ENCODE measurements at regions not wholly inside any gene's neighbourhood (a gene's known extent, or its start where the extent isn't known, plus 50 kb on each side); places are given as distances from the start of the nearest gene placed in this dataset.

DNA sequence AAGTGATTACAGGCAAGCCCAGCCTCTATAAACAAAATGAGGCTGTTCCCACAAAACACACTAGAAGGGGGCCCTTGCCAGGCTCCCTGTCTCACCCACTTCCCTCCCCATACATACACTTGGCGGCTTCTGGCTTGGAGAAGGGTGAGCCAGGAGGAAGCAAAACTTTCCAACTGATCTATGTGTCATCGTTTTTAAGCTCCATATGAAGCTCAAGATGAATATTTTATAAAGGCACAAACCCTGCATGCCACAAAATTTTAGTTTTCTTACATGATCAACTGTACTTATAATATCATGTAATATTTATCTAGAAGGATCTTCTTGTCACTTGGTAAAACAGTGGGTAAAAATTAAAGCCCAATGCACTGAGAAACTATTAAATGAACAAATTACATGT, 80.8 kb upstream of the TJP1 start:
- TF ChIP-seq ZNF8 (CRISPR knock-in tag; IDR thresholded peaks at IDR 0.05): no peak
- no peak for TF ChIP-seq TCF4 (CRISPR knock-in tag; IDR thresholded peaks at IDR 0.05; ENCODE audit: borderline replicate concordance)
- TF ChIP-seq, protein P1, sequence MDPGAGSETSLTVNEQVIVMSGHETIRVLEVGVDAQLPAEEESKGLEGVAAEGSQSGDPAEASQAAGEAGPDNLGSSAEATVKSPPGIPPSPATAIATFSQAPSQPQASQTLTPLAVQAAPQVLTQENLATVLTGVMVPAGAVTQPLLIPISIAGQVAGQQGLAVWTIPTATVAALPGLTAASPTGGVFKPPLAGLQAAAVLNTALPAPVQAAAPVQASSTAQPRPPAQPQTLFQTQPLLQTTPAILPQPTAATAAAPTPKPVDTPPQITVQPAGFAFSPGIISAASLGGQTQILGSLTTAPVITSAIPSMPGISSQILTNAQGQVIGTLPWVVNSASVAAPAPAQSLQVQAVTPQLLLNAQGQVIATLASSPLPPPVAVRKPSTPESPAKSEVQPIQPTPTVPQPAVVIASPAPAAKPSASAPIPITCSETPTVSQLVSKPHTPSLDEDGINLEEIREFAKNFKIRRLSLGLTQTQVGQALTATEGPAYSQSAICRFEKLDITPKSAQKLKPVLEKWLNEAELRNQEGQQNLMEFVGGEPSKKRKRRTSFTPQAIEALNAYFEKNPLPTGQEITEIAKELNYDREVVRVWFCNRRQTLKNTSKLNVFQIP (CRISPR knock-in tag; IDR thresholded peaks at IDR 0.05; ENCODE audit: borderline replicate concordance, low read depth): no peak
- no peak for TF ChIP-seq RARB (CRISPR knock-in tag; IDR thresholded peaks at IDR 0.05)
- TF ChIP-seq, protein P2, sequence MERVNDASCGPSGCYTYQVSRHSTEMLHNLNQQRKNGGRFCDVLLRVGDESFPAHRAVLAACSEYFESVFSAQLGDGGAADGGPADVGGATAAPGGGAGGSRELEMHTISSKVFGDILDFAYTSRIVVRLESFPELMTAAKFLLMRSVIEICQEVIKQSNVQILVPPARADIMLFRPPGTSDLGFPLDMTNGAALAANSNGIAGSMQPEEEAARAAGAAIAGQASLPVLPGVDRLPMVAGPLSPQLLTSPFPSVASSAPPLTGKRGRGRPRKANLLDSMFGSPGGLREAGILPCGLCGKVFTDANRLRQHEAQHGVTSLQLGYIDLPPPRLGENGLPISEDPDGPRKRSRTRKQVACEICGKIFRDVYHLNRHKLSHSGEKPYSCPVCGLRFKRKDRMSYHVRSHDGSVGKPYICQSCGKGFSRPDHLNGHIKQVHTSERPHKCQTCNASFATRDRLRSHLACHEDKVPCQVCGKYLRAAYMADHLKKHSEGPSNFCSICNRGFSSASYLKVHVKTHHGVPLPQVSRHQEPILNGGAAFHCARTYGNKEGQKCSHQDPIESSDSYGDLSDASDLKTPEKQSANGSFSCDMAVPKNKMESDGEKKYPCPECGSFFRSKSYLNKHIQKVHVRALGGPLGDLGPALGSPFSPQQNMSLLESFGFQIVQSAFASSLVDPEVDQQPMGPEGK (CRISPR knock-in tag; IDR thresholded peaks at IDR 0.05; ENCODE audit: borderline replicate concordance): no peak
- TF ChIP-seq ARNTL (CRISPR knock-in tag; IDR thresholded peaks at IDR 0.05; ENCODE audit: borderline replicate concordance, low read depth): no peak
- TF ChIP-seq, protein P3, sequence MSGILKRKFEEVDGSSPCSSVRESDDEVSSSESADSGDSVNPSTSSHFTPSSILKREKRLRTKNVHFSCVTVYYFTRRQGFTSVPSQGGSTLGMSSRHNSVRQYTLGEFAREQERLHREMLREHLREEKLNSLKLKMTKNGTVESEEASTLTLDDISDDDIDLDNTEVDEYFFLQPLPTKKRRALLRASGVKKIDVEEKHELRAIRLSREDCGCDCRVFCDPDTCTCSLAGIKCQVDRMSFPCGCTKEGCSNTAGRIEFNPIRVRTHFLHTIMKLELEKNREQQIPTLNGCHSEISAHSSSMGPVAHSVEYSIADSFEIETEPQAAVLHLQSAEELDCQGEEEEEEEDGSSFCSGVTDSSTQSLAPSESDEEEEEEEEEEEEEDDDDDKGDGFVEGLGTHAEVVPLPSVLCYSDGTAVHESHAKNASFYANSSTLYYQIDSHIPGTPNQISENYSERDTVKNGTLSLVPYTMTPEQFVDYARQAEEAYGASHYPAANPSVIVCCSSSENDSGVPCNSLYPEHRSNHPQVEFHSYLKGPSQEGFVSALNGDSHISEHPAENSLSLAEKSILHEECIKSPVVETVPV (CRISPR knock-in tag; IDR thresholded peaks at IDR 0.05): no peak
- no peak for TF ChIP-seq SNAI2 (CRISPR knock-in tag; IDR thresholded peaks at IDR 0.05)
